ENCODE measurements at regions not wholly inside any gene's neighbourhood (a gene's known extent, or its start where the extent isn't known, plus 50 kb on each side); places are given as distances from the start of the nearest gene placed in this dataset.

- no peak for TF ChIP-seq CTCF (IDR thresholded peaks at IDR 0.05)
- TF ChIP-seq POLR2A (IDR thresholded peaks at IDR 0.05): no peak
Measured at GRCh38 chr4:156291317-156291716, 337.7 kb upstream of the CTSO start.

Data from lower leg skin (tissue), 3 donors.